D721Med (cell line): ENCODE measurements at regions not wholly inside any gene's neighbourhood (a gene's known extent, or its start where the extent isn't known, plus 50 kb on each side); places are given as distances from the start of the nearest gene placed in this dataset.

ENCODE experiments used
- DNase-seq: peaks from one replicate; pipeline ENCODE4 v3.0.0; 2011; ENCODE audit warnings: low spot score; ENCODE audit not compliant: insufficient read length
- FAIRE-seq: peaks from 2 replicates; lab custom pipeline; 2011; peaks lifted over from hg19 to GRCh38; lab: Jason Lieb, UNC
- CTCF ChIP-seq: IDR thresholded peaks from 2 replicates; pipeline ENCODE4 v1.5.1; 2012; ENCODE audit warnings: mild to moderate bottlenecking, control low read depth; ENCODE audit not compliant: insufficient read depth; ENCODE audit errors: missing control alignments

- FAIRE-seq (no peak), DNase-seq (no peak)
- no peak for TF ChIP-seq CTCF
These were observed 543.6 kb upstream of the CITED2 start for GRCh38 chr6:139917951-139918630.

DNA sequence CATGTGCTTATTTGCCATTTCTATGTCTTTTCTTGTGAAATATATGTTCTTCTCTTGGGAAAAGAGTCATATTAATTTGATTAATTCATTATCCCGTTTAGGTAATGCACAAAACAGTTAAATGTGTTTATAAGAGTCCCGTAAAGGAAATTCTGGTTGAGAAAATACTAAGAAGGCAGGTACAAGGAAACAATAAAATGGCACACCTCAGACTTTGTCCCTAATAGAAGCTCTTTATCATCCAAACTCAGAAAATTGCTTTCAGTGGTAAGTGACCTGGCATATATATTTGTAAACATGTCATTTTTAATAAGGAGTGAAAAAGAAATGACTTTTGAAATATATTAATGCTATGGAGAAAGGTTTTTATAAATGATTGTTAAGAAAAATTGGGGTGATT is 540.5 kb upstream of the CITED2 start:
- no peak for FAIRE-seq
- TF ChIP-seq CTCF: no peak

DNA sequence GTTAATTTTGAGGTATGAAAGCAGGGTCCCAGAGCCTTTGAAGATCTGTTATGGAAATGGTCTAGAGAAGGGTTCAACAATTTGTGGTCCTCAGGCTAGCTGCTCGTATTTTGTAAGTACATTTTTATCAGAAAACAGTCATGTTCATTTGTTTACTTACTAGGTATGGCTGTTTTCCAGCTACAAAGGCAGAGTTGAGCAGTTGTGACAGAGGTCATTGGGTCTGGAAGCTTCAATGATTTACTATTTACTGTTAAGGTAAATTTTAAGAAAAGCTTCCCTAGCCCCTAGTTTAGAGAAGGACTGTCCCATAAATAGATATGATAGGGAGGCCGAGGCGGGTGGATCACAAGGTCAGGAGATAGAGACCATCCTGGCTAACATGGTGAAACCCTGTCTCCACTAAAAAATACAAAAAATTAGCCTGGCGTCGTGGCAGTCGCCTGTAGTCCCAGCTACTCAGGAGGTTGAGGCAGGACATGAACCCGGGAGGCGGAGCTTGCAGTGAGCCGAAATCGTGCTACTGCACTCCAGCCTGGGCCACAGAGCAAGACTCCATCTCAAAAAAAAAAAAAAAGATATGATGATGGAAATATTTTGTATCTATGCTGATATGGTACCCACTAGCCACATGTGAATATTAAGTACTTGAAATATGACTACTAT is 538.4 kb upstream of the CITED2 start:
- FAIRE-seq (no peak), DNase-seq (no peak)
- no peak for TF ChIP-seq CTCF

More for the DNA sequence above, 540.5 kb upstream of the CITED2 start:
- no peak for DNase-seq

DNA sequence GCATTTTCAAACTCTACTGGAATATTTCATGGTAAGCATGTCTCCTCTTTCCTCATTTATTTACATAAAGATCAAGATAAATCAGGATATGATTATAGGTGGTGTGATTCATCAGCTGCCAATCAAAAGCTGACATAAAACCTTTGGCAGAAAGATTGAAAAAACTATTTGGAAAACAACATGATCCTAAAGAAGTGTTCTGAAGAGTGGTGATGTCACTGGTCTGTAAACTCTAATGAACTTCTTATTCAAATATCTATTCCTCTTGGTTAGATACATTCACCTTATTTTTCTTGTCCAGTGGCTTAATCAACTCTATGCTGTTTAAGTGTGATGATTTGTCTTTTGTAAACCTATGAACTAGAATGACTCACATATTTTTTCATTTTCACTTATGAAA is 535.5 kb upstream of the CITED2 start:
- FAIRE-seq (peak; percentile 51), DNase-seq (no peak)
- TF ChIP-seq CTCF: no peak

DNA sequence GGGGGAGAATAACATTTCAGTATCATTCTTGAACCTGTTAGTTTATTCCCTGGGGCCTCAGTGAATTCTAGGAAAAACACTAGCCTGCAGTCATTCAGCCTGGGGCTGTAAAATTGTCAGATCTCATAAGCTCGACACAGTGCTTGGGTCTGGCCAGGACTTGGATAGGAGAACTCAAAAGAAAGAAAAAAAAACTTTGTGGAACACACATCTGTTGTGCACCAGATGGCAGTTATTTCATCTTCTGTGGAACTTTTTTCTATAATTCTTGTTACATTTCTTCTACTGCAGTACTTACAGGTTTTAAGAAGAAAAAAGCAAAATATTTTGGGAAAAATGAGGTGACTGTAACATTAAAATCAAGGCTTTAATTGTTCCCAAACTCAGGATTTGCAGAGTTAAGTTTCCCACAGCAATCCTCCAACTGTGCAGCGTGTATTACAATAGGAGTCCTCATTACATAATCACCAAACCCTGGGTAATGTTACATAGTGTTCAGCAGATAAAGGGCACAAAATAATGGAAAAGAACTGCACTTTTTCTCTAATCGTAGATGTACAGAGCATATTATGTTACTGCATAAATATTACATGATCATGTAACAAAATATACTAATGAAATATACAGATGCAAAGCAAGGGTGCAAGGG is 531.1 kb upstream of the CITED2 start:
- FAIRE-seq: no peak
- TF ChIP-seq CTCF: no peak
- no peak for DNase-seq

GRCh38 chr6:139904568-139904967 is 530.1 kb upstream of the CITED2 start:
- no peak for TF ChIP-seq CTCF
- no peak for DNase-seq
- no peak for FAIRE-seq

DNA sequence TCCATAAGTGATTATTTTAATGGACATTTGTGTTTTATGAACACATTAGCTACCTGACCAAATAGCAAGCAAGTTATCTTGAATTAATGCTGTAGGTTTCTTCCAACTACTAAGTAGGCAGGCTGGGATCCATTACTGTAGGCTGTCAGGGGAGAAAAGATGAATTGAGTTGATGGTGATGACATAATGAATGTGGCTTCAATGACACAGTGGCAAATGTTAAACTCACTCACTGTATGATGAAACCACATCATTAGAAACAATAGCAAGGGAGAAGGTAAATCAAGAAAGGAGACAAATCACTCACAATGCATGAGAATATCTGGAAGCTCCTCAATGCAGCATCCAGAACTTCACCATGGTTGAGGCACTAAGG is 529.7 kb upstream of the CITED2 start:
- DNase-seq (no peak), FAIRE-seq (no peak)
- no peak for TF ChIP-seq CTCF
